Fibroblast of lung (primary cell): ENCODE measurements at regions not wholly inside any gene's neighbourhood (a gene's known extent, or its start where the extent isn't known, plus 50 kb on each side); places are given as distances from the start of the nearest gene placed in this dataset.

Experiments
- DNase-seq, 2 donors: peaks; one replicate each; pipeline versions ENCODE4 v3.0.0 to v3.0.0-alpha.2; 2010; ENCODE audit warnings: low read depth in 2 of 2
- H2AFZ ChIP-seq: 2 replicates; pipeline ENCODE4 v1.5.1; 2012; ENCODE audit warnings: low read length, control low read depth, inconsistent platforms
- H3K27ac ChIP-seq: 2 replicates; pipeline ENCODE4 v1.5.1; 2011; ENCODE audit warnings: low read length, control low read depth; ENCODE audit not compliant: insufficient read depth
- H3K27me3 ChIP-seq: 2 replicates; pipeline ENCODE4 v1.5.1; 2011; ENCODE audit warnings: mild to moderate bottlenecking, low read length; ENCODE audit not compliant: control insufficient read depth, insufficient read depth
- H3K36me3 ChIP-seq: 2 replicates; pipeline ENCODE4 v1.5.1; 2011; ENCODE audit warnings: low read length; ENCODE audit not compliant: control insufficient read depth, insufficient read depth
- H3K4me1 ChIP-seq: 2 replicates; pipeline ENCODE4 v1.5.1; 2011; ENCODE audit warnings: low read length; ENCODE audit not compliant: control insufficient read depth, insufficient read depth; ENCODE audit errors: extremely low read depth
- H3K4me2 ChIP-seq: 2 replicates; pipeline ENCODE4 v1.5.1; 2011; ENCODE audit warnings: low read length, control low read depth; ENCODE audit not compliant: insufficient read depth; ENCODE audit errors: extremely low read depth
- H3K4me3 ChIP-seq, 4 experiments: fragments of 200-600 bp in 1 of 4; sonication (generic) in 1 of 4; replicated peaks in 1 of 4; 2 replicates each; pipeline ENCODE4 v1.5.1; 2011 to 2016; ENCODE audit warnings: low read length in 4 of 4, low read depth in 3 of 4, mild to moderate bottlenecking in 3 of 4, control low read depth in 2 of 4, inconsistent platforms in 1 of 4, mixed read lengths in 1 of 4; ENCODE audit not compliant: insufficient read depth in 1 of 4; ENCODE audit errors: control extremely low read depth in 1 of 4
- H3K79me2 ChIP-seq: 2 replicates; pipeline ENCODE4 v1.5.1; 2012; ENCODE audit warnings: mild to moderate bottlenecking, low read length, inconsistent platforms; ENCODE audit not compliant: control insufficient read depth, insufficient read depth
- H3K9ac ChIP-seq: 2 replicates; pipeline ENCODE4 v1.5.1; 2011; ENCODE audit warnings: mild to moderate bottlenecking, low read length, control low read depth; ENCODE audit not compliant: insufficient read depth
- H3K9me3 ChIP-seq: 2 replicates; pipeline ENCODE4 v1.5.1; 2012; ENCODE audit warnings: low read depth, low read length; ENCODE audit not compliant: control insufficient read depth, insufficient read depth
- H4K20me1 ChIP-seq: 2 replicates; pipeline ENCODE4 v1.5.1; 2011; ENCODE audit warnings: low read length; ENCODE audit not compliant: control insufficient read depth, insufficient read depth; ENCODE audit errors: extremely low read depth
- EZH2 ChIP-seq: IDR thresholded peaks from 2 replicates; pipeline ENCODE4 v1.5.1; 2012; ENCODE audit warnings: low read length, control low read depth, mild to moderate bottlenecking; ENCODE audit errors: missing control alignments
- TF ChIP-seq, protein P1 (sequence below), 2 donors: IDR thresholded peaks in 1 of 2; conservative IDR thresholded peaks in 1 of 2; 1 replicate in 1 of 2; 2 replicates in 1 of 2; pipeline ENCODE4 v1.5.1; 2011 to 2012; ENCODE audit warnings: low read length in 2 of 2, control low read depth in 1 of 2, inconsistent platforms in 1 of 2, low read depth in 1 of 2, mild to moderate bottlenecking in 1 of 2

DNA sequence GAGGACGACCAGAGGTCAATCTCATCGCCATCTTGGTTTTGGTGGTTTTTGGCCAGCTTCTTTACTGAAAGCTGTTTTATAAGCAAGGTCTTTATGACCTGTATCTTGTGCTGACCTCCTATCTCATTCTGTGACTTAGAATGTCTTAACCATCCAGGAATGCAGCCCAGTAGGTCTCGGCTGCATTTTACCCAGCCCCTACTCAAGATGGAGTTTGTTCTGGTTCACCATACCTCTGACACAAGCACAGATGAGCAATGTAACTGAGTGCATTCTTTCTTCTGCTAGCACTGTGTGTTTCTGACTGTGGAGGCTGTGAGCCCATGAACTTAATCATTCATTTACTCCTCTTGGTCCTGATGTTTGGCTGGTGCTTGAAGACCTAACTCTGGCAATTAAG is 794.5 kb upstream of the CELF2 start:
- no peaks in the 10 kb centered on the region for H3K27me3 ChIP-seq
- TF ChIP-seq EZH2 = no peak
- TF ChIP-seq, protein P1, sequence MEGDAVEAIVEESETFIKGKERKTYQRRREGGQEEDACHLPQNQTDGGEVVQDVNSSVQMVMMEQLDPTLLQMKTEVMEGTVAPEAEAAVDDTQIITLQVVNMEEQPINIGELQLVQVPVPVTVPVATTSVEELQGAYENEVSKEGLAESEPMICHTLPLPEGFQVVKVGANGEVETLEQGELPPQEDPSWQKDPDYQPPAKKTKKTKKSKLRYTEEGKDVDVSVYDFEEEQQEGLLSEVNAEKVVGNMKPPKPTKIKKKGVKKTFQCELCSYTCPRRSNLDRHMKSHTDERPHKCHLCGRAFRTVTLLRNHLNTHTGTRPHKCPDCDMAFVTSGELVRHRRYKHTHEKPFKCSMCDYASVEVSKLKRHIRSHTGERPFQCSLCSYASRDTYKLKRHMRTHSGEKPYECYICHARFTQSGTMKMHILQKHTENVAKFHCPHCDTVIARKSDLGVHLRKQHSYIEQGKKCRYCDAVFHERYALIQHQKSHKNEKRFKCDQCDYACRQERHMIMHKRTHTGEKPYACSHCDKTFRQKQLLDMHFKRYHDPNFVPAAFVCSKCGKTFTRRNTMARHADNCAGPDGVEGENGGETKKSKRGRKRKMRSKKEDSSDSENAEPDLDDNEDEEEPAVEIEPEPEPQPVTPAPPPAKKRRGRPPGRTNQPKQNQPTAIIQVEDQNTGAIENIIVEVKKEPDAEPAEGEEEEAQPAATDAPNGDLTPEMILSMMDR (conservative IDR thresholded peaks at IDR 0.05 in 1 of 2, IDR thresholded peaks at IDR 0.05 in 1 of 2; ENCODE audit: low read depth in 1 of 2, low read length in 2 of 2) = no peak

DNA sequence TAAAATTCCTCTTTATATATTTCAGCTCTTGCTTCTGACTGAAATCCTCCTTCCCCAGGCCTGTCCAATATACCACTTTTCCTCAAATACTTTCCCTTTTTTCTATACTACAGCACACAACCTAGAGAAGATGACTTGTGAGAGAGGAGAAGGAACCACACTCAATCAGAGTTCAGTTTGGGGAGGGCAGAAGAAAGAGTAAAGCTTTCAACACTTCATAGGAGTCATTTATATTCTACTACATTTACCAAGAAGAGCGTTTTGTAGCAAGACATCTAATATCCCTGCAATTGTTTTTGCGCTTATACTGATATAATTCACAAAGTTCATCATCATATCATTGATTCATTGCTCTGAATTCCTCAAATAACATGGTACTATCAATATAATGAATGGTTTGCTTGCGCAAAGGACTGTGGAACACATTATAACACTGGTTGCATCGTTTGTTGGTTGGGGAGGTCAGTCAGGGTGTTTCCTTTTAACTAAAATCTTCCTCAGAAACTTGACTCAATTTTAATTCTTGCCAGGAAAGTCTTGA is 792.5 kb upstream of the CELF2 start:
- no peaks in the 10 kb centered on the region for H3K27me3 ChIP-seq
- no peak overlapping the region for H3K4me2 ChIP-seq
- no peak overlapping the region for H3K27ac ChIP-seq
- H4K20me1 ChIP-seq = no peaks in the 10 kb centered on the region
- H3K4me3 ChIP-seq = no peak overlapping the region
- H2AFZ ChIP-seq = no peak overlapping the region
- no peaks in the 10 kb centered on the region for H3K9me3 ChIP-seq
- H3K4me1 ChIP-seq = no peaks in the 10 kb centered on the region
- no peak for DNase-seq
- H3K79me2 ChIP-seq = no peaks in the 10 kb centered on the region
- TF ChIP-seq, protein P1 (conservative IDR thresholded peaks at IDR 0.05 in 1 of 2, IDR thresholded peaks at IDR 0.05 in 1 of 2; ENCODE audit: low read depth in 1 of 2, low read length in 2 of 2) = no peak
- TF ChIP-seq EZH2 = no peak
- no peak overlapping the region for H3K9ac ChIP-seq
- H3K36me3 ChIP-seq = no peaks in the 10 kb centered on the region

More for the DNA sequence above, 794.5 kb upstream of the CELF2 start:
- Histone ChIP-seq H3K9me3 (no peaks in the 10 kb centered on the region), H2AFZ (no peak overlapping the region), H3K4me2 (no peak overlapping the region), H3K27ac (no peak overlapping the region), H4K20me1 (no peaks in the 10 kb centered on the region), H3K4me1 (no peaks in the 10 kb centered on the region), H3K36me3 (no peaks in the 10 kb centered on the region), H3K4me3 (no peak overlapping the region), H3K79me2 (no peaks in the 10 kb centered on the region), H3K9ac (no peak overlapping the region)
- DNase-seq = no peak

DNA sequence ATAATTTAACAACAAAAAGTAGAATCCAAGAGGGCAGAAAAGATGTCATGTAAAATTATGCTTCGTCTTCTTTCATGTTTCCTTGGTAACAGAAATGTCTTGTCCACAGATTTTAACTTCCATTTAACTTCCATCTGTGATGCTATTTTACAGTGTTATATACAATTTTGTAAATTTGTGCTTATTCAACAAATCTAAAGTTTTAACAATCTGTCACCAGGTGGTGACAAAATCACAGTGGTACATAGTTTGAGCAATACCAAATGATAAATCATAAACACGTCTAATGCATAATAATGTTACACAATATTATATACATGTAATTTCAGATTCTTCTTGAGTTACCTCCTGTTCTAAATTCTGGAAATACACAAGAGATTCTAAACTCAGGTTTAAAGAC is 784.4 kb upstream of the CELF2 start:
- Histone ChIP-seq H4K20me1 (no peaks in the 10 kb centered on the region), H3K79me2 (no peaks in the 10 kb centered on the region), H3K27me3 (no peaks in the 10 kb centered on the region), H3K4me2 (no peak overlapping the region), H3K9ac (no peak overlapping the region), H3K4me3 (no peak overlapping the region), H3K4me1 (no peaks in the 10 kb centered on the region), H3K9me3 (no peaks in the 10 kb centered on the region), H2AFZ (no peak overlapping the region), H3K27ac (no peak overlapping the region), H3K36me3 (no peaks in the 10 kb centered on the region)
- TF ChIP-seq EZH2 = no peak
- peak in 1 of 2 donors; percentile 43 for DNase-seq
